HPDE6-E6E7 (cell line): ENCODE measurements at regions not wholly inside any gene's neighbourhood (a gene's known extent, or its start where the extent isn't known, plus 50 kb on each side); places are given as distances from the start of the nearest gene placed in this dataset.

Source experiments
- DNase-seq: peaks from one replicate; pipeline ENCODE4 v3.0.0; 2011; ENCODE audit warnings: missing footprints; ENCODE audit errors: extremely low spot score

DNA sequence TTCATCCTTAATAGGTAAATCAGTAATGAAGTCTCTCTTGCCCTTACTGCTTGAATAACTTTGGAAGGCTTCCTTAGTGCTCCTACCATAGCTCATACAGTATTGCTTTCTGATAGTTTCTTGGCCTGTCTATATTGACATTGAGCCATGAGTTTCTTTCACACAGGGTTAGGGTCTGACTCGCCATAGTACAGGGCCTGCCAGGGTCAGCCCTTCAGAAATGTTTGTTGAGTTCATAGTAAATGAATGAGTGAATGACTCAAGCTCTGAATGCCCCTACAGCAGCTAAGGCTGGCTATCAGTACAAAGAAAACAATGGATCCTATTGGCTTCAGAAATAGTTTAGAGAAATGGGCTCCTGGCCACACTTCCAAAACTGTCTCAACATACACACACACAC is 65.0 kb upstream of the LRATD1 start:
- DNase-seq: no peak

DNA sequence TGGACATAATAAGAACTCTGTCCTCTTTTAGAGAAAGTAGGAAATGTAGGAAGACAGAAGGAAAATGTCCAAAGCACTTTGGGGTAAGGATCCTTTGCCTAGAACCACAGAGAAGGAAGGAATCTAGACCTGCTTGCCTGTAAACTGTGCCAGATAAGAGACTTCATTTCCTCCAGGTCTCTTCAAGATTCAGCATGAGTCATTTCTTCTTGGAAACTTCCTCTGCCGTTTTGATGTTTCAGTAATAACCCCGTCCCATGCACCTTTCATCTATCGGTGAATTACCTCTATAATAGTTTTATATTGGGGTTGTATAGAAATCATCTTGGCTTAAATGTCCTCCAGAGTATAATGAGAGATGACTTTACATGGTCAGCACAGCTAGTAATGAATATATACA is 63.2 kb upstream of the LRATD1 start:
- no peak for DNase-seq

DNA sequence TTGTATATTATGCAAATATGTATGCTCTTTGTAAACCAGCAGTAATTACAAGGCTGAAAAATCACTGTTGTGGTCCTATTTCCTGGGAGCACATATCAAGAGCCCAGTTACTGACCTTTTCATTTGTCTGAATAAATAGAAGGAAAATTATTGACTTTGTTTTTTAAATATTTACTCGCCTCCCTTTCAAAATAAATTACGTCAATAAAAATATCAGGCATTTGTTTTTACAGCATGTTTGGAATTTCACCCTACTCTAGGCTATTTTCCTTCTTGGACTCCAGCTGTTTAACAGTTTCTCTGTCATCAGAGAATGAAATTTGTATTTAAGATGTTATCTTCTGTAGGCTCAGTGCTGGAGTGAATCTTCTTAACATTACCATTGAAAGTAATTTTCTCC is 59.9 kb upstream of the LRATD1 start:
- DNase-seq: no peak

DNA sequence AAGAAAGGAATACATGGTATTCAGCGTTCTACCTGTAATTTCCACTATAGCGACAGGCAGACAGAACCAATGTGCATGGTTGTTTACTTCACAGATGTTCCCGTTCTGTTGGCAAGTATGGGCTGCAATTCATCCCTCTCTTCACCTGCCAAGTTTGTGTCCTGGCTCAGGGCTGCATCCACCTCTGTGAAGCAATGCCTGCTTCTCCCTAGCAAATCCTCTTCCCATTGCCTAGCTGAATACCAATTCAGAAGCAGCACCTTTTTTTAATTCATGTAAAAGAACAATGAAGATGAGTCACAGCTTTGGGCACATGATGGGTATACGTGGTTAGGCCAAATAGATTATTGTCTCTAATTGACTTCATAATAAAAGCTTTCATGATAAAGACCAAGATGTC is 54.7 kb upstream of the LRATD1 start:
- no peak for DNase-seq
